GM19324 (cell line): ENCODE measurements at regions not wholly inside any gene's neighbourhood (a gene's known extent, or its start where the extent isn't known, plus 50 kb on each side); places are given as distances from the start of the nearest gene placed in this dataset.

Experiments
- ATAC-seq: cut with Tn5 transposase; IDR thresholded peaks from one replicate; pipeline ENCODE4 v1.9.1; 2021; ENCODE audit warnings: mild to moderate bottlenecking, moderate library complexity; ENCODE audit not compliant: unreplicated experiment, low FRiP score

DNA sequence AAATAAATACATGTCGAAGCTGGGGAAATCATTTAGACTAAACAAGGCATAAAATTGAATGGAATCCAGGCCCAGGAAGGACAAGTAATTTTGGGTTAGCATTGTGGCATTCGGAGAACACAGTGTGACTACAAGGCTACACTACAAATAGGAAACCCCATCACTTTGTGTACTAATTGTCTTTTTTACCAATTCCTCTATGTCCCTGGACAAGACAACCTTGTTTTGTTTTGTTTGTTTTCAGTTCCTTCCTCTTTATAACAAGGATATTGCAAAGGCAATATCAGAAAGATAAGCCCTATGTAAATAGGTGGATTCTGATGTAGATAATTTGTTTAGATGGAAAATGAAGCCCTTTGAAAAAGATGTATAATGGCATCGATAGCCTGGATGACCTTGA is 215.9 kb upstream of the MKLN1 start:
- no peak for ATAC-seq

DNA sequence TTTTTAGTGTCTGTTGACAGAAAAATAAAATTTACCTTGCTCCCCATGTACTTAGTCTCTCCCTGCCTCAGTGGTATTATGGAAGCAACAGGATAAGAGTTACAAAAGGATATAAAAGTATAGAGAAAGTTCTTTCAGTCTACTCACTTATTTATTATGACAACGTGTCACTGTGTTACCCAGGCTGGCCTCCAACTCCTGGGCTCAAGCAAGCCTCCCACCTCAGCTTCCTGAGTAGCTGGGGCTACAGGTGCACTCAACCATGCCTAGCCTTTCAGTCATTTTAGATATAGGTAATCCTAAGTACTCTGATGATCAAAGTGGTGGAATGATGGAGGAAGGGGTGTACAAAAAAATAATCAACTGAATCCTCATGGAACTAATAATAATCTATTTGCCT is 215.2 kb upstream of the MKLN1 start:
- ATAC-seq = no peak

DNA sequence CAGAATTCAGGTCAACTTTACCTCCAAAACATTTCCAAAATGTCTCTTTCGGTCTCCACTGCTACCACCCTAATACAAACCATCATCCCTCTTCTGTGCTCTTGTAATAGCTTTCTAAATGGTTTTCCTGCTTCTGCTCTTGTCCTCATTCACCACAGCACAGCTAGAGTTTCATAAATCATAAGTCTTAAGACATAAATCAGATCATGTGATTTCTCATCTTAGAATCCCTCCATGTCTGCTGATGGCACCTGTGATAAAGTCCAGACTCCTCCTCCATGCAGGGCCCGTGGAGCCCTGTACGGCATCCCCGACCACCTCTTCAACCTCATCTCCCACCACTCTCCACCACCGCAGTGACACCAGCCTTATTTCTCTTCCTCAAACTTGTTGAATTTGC is 212.3 kb upstream of the MKLN1 start:
- no peak for ATAC-seq

DNA sequence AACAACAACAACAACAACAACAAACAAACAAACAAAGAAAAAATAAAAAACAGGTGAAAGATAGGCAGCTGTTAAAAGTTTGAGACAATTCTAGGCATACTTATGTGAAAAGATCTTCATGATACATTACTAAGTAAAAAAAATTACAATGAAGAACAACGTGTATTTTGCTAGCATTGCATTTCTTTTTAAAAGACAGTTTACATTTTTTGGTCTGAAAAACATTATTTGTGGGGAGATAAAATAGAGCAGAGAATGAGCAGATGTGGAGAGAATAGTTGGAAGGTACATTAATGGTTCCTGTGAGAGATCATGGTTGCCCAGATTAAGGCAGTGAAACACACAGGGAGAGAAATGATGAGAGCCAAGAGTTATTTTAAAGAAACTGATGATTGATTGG is 210.2 kb upstream of the MKLN1 start:
- ATAC-seq = no peak

DNA sequence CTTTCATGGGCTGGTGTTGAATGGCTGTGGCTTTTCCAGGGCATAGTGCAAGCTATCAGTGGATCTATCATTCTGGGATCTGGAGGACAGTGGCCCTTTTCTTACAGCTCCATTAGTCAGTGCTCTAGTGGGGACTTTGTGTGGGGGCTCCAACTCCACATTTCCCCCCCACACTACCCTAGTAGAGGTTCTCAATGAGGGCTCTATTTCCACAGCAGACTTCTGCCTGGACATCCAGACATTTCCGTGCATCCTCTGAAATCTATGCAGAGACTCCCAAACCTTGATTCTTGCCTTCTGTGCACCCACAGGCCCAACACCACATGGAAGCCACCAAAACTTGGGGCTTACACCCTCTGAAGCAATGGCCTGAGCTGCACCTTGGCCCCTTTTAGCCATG is 208.3 kb upstream of the MKLN1 start:
- no peak for ATAC-seq

DNA sequence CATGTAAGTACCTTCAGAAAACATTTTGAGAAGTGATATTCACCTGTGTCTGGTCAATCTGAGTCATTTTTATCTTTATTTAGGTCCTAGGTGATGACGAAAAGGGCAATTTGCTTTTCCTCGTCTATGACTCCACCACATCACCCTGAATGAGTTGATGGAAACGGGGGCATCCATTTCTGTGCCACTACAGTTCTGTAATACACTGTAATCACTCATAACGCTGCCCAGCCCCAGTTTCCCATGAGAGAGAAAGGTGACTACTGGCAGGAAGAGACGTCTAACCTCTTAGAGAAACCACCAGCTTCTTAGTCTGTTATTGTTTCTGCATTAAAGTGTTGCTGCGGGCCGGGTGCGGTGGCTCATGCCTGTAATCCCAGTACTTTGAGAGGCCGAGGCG is 205.3 kb upstream of the MKLN1 start:
- ATAC-seq = no peak

DNA sequence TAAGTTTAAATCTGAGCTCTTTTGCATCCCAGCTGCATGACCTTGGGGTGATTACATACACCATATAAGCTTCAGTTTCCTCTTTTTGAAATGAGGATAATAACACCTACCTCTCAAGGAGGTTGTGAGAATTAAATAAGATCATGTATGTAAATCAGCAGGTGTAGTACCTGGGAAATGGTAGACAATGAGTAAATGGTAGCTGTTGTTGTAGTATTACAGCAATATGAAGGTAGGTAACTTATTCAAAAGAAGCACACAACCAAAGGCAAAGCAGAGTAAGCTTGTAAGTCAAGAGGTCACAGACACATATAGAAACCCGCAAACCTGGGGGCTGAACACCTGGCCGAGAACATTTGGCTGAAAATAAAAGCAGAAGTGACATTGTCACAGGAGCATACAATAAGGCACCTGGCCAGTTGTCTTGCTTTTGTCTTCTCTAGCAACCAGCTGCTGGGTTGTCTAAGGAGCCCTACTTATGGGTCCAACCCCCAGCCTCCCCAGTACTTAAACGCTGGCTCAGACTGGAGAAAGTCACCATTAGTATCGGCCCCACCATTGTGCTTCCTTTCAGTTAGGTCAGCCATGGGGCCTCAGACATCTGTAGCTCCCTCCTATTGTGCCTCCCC is 203.6 kb upstream of the MKLN1 start:
- peak; percentile 93 for ATAC-seq

DNA sequence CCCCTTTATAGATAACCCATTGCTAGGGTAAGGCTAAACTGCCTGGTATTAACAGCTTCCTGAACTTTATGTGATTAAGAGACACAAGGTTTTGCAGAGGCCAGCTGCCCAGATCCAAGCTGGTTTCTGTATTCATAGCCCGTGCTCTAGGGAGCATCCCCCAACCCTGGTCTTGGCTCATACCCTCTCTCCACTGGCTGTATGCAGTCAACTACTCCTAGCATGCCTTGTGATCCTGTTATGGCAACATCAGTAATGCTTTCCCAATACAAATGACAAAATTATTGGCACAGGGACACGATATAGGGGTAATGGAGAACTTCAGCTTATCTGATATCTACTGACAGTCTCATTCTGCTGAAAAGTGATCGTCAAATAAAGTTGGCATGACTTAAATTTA is 202.8 kb upstream of the MKLN1 start:
- no peak for ATAC-seq

DNA sequence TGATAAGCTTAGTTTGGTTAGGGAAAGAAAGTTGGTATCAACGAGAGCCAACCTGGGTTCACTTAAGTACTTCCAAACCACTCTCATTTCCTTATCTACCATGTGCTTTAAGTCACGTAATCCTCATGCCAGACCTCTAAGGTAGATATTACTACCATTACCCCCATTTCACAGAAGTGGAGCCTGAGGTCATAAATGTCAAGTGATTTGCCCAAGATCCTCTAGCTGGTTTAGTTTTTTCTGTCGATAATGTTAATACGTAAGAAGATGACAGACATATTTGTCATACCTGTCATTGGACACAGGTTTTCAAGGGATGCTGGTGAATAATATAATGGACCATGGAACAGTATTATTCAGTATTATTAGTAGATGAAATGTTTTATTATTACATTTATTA is 197.4 kb upstream of the MKLN1 start:
- no peak for ATAC-seq

DNA sequence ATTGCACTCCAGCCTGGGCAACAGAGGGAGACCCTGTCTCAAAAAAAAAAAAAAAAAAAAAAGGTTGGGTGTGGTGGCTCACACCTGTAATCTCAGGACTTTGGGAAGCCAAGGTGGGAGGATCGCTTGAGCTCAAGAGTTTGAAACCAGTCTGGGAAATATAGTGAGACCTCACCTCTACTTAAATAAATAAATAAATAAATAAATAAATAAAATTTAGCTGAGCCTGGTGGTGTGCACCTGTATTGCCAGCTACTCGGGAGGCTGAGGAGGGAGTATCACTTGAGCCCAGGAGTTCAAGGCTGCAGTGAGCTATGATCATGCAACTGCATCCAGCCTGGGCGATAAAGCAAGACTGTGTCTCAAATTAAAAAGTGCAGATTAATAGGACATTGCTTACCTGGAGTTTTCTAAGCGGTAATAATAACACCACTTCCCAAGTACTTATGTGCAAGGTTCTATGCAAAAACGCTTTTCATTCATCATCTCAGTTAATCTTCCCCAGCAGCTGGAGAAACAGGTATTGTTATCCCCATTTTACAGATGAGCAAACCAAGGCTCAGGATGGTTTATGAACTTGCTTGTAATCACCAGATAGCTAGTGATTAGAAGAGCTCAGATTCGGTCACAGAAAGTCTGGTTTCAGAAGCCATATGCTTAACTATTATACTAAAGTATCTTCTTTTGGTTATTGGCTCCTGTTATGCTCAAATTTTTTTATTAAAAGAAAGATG is 196.5 kb upstream of the MKLN1 start:
- no peak for ATAC-seq

DNA sequence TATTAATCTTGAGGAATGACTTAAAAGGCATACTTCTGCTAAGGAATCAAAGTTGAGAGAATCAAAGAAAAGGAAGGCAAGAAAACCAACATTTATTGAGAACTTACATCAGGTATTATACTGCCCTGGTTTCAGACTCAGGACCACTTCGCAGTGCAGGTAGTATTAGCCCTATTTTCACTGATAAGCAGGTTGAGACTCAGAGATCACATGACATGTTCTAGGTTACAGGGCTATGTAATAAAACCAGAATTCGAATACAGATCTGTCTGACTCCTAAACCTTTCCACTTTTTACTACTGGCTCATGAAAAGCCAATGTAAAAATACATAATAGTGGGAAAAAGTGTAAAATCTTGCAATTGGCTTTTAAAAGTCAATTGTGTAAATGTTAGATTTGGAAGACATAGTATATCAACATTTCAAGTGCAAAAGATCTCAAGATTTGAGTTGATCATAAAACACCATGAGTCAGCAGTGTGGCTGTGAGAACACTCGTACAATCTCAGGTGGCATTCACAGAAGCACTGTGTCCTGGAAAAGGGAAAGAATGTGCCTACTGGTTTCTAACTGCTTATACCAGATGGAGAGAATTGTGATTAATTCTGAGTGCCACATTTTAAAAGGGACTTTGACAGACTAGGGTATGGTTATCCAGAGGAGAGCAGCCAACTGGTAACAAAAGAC is 195.8 kb upstream of the MKLN1 start:
- ATAC-seq = no peak

DNA sequence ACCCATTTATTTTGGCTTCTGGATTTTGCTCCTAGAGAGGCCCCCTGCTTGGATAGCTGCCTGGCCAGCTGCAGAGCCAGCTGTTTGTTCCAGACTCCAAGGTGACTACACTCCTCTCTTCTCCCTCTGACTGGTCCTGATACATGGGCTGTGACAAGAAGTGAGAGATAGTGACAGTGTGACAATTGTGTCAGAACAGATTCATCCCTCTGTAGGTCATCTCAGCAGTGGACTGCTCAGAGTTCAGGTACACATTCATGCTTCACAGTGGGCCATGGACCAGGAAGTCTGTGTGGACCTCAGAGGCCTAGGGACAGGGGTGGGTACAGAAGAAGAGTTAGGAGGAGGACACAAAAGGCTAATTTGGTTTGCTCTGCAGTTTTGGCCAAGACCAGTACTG is 188.2 kb upstream of the MKLN1 start:
- no peak for ATAC-seq

DNA sequence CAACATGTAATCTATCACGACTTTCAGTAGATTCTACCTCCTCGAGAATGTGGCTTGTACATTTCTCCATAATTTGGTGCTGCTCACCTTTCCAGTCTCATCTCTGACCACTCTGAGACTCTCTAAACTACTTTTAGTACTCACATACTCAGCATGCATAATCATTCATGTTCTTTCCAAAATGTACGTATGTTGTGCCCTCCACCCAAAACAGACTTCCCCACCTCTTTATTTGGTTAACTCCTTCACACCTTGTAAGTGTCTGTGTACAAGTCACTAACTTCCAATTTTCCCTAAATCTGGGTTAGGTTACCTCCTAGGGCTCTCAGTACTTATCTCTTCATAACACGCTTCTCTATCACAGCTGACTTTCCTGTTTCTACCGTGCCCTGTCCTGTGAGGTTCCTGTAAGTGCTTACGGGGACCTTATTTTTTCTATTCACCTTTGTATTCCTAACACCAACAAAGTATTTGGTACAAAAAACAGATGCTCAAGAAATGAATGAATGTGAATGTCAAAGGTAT is 186.2 kb upstream of the MKLN1 start:
- no peak for ATAC-seq

DNA sequence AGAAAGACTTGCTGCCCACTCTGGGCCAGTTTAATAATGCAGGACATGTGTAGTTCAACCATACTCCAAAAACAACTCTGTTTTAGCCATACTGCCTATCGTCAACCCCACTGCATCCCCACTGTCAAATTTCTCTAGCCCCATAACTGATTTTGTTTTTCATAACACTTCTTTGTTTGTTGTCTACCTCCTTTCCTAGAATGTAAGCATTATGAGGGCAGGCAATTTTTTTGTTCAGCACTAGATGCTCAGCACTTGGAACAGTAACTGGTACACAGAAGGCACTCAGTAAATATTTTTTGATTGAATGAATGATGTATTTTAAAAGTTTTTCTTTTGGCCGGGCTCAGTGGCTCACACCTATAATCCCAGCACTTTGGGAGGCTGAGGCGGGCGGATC is 183.8 kb upstream of the MKLN1 start:
- ATAC-seq = no peak

DNA sequence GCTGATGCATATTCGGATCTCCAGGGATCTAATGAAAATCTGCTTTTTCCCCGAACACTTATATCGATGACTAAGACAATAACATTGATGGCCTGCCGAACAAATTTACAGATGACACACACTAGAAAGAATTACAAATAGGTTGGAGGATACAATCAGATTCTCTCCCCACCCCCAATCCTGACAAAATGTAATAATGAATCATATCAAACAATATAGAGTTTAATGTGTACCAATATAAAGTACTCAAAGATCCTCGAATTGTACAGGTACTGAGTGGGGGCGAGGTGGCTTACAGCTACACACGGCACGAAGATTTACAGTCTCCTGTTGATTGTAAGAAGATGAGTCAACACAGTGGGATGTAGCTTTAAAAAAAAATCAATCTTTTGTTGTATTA is 182.7 kb upstream of the MKLN1 start:
- ATAC-seq = no peak

DNA sequence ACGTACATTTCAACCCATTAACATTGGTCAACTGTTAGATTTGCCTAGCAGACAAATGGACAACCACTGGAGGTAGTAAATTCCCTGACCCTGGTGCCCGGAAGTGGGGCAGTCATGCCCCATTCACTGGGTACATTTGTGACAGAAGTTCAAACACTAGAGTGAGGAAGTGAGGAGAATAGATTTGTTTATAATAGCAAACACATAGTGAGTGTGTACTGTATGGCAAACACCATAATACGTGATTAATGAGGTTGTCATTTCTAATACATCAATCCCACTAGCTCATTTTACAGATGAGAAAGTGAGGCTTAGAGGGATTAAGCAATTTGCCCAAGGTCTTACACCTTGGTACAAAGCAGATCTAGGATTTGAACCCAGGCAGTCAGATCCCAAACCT is 181.9 kb upstream of the MKLN1 start:
- no peak for ATAC-seq

DNA sequence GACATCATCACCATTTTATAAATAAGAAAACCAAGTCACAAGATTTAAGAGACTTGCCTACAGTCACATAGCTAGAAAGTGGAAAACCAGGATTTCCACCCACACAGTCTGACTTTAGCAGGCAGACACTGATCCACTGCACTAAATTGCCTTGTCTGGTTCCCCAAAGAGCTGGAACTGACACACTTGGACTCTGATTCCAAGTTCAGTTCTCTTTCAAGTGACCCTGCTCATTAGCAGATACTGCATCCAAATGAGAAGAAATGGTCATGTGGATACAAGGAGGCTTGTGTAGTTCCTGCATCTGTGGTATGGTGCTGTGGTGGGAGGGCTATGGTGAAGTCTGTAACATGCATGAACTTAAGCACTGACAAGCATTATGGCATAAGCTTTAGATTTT is 180.1 kb upstream of the MKLN1 start:
- no peak for ATAC-seq

DNA sequence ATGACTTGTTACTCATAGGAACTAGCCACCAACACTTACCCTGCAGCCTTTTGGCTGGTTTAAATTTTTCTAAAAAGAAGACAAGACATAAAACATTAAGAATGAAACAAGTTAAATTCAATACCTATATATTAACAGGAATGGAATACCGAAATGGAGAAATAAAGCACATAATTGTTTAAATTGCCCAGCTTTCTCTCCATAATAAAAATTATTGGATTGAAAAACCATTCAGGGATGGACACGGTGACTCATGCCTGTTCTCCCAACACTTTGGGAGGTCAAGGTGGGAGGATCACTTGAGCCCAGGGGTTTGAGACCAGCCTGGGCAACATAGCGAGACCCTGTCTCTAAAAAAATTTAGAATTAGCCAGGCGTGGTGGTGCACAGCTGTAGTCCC is 179.4 kb upstream of the MKLN1 start:
- no peak for ATAC-seq

DNA sequence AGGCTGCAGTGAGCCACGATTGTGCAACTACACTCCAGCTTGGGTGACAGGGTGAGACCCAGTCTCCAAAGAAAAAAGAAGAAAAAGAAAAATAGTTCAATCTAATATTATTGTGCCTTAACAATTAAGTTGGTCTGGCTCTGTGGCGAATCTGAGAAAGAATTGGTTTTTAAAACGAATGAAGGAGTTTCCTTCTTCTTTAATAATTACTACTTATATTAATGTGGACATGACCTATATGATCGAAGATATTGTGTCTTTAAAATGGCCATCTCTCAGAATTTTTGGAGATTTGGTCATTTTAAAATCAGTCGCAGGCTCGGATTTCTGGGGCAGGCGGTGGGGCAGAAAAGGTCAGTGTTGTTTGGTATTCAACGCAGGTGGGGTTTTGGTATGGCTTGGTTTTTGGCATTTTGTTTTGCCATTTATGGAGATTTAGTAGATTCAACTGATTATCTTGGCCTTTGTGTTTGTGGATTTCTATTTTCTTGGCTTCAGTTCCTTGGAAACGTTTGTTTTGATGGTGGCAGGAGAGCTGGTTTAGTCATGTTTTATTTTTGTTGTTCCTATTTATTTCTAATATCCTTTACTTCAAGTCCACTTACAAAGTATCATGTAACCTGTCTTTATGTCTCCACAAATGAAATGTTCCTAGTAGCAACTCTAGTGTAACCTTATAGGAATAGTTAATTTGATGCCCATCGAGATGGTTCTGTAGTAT is 178.8 kb upstream of the MKLN1 start:
- no peak for ATAC-seq

DNA sequence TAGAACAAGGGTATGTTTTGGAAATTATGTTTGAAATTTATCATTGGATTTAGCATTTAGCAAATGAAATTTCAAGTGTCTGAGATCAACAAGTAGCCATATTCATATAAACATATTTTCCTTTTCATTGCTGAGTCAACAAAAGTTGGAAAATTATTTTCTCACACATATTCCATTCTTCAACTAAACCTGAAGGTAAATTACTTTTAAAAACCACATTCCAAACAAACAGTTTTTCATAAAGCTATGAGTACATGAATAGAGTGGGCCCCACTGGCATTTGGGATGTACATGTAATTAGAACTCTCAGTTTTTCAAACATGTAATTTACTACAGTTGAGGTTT is 178.3 kb upstream of the MKLN1 start:
- no peak for ATAC-seq

DNA sequence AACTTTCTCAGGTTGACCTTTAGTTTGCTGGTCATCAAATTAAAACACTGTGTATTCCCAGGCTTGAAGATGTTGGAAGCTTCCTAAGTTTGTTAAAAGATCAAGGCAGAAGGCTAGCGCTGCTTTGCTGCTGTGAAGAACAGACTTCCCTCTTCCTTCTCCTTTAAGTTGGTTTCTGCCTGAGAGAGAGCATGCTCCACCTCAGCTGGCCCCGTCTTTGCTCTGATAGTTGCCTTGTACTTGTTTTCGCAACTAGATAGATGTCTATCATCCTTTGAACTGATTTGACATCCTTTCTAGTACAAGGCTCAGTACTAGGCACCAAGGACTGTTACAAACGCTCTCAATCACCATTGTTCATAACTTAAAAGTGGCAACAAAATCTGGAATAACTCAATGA is 177.8 kb upstream of the MKLN1 start:
- ATAC-seq = no peak
